ENCODE measurements at regions not wholly inside any gene's neighbourhood (a gene's known extent, or its start where the extent isn't known, plus 50 kb on each side); places are given as distances from the start of the nearest gene placed in this dataset.
A peak's percentile ranks its signal among the peaks of the same experiment; 100 is the strongest.
"Not testable (repeated sequence)": the region's sequence is repeated elsewhere in the genome, so short reads cannot be mapped to it uniquely, and the experiment has no call there.

DNA sequence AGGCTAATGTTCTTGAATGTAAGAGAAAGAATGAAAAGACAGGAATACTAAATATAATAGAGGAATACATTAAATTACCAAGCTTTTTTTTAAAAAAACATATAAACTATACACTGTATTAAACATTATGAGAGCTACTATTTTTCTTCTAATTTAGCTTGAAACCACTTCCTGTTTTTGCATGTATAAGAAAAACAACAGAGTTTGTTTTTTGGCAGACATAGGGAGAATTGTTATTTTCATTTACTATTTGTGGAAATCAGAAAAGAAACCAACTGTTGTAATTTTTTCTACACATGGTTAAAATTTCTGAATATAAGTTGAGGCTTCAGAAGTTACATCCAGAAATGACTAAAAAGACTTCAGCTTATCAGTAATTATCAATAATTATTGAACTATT lies 991.8 kb upstream of the GJE1 start:
- DNase-seq, result no peak

DNA sequence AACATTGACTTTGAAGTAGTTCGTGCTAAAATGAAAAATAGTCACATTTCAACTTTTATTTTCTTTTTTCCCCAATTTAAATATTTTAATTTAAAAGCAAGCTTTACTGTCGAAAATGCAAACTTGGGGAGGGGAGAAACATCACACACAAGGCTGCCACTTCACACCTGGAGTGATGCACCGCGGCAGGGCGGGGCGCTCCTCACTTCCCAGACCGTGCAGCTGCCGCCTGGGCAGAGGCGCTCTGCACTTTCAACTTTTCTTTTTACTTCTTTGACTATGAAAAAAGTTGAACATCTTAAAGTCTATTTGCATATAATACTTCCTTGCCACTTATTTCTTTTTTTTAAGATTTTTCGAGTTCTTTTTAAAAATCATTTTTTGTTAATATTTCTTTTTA lies 993.3 kb upstream of the GJE1 start:
- no peak for DNase-seq

- no peak for DNase-seq
These were observed 998.0 kb upstream of the GJE1 start for GRCh38 chr6:141134723-141135122.

DNA sequence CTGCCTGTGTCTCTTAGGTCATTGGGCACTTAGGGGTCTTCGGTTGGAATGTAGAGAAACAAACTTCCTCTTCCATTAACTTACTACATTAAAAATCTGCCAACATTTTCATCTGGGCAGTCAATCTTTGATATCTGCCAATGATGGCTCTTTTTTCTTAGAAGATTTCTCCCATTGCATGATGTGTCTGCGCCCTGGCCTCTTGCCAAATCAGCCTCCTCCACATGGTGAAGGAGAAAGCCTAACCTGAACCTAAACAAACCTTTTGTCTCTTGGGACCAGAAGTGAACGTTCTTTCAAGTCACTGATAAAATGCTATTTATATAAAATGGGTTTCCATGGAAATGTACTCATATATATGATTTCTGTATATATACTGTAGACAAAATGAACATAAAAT lies 998.9 kb upstream of the GJE1 start:
- DNase-seq, result no peak

DNA sequence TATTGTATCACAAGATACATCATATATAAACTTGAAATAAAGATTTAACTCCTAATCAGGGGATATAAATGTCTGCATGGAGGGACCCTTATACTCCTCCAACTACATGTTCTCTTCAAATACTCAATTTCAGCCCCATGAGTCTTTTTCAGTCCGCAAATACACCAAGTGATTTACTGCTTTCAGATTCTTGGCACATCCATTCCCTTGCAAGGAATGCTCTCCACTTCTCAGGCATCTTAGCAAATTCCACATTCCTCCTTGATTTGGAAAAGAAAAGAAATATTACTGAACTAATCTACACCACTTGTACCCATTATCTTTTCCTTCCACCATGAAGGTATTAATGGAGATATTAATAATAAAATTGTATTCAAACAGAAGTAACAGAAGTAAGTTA lies 999.4 kb upstream of the GJE1 start:
- no peak for DNase-seq

GRCh38 chr6:141131616-141132015 lies 1001.1 kb upstream of the GJE1 start:
- no peak for DNase-seq

GRCh38 chr6:141123497-141123896 lies 1009.2 kb upstream of the GJE1 start:
- no peak for DNase-seq

DNA sequence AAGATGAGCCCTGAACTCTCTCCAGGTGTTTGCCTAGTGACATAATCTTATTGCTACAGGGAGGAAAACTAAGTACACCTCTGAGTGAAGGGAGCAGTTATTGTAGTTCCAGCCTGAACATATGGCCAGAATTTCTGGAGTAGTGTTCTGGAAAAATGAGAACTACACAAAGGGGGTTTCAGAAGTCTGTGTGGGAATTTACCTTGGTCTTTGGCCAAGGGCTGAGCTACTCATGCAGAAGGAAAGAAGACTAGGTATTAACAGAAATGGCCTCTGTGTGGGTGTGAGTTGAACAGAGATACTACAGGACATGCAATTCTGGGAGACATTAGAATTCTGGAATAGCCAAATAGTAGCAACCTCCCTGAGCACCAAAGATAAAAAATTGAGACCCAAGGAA lies 1009.7 kb upstream of the GJE1 start:
- DNase-seq, result no peak

DNA sequence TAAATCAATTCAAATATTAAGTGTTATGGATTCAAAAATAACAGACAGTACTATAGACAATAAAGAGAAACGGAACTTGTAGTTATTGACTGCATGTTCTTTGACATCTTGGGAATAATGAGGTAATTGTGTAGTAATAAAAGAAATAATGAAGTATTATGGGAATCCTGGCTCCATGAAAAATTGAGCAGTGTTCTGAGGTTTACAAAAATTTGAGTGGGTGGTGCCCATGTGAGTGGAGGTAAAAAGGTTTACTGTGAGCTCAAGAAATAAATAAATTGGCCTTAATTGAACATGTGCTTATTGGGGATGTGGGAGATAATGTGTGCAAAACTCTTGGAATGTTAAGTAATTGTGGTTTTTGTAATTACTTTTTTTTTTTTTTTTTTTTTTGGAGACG lies 1013.7 kb upstream of the GJE1 start:
- no peak for DNase-seq

GRCh38 chr6:141117874-141118273 lies 1014.9 kb upstream of the GJE1 start:
- no peak for DNase-seq

GRCh38 chr6:141110481-141110880 lies 1022.2 kb upstream of the GJE1 start:
- DNase-seq, result no peak

GRCh38 chr6:141107591-141108160 lies 1025.0 kb upstream of the GJE1 start:
- peak in 1 of 5 experiments; percentile 1 for DNase-seq

- DNase-seq, result no peak
These were observed 1027.2 kb upstream of the GJE1 start for GRCh38 chr6:141105481-141105880.

- no peak for DNase-seq
These were observed 1029.5 kb upstream of the GJE1 start for GRCh38 chr6:141103246-141103645.

DNA sequence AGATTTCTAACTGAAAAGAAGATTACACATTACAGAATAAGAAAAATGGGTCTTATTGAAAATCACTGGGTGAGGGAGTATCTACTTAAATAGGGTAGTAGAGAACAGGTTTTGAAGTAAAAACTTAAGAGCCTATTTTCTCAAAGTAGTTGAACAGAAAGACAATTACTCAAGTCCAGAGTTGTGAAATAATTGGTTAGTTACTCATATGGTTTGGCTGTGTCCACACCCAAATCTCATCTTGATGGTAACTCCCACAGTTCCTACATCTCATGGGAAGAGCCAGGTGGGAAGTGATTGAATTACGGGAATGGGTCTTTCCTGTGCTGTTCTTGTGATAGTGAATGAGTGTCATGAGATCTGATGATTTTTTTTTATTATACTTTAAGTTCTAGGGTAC lies 1035.3 kb upstream of the GJE1 start:
- no peak for DNase-seq

DNA sequence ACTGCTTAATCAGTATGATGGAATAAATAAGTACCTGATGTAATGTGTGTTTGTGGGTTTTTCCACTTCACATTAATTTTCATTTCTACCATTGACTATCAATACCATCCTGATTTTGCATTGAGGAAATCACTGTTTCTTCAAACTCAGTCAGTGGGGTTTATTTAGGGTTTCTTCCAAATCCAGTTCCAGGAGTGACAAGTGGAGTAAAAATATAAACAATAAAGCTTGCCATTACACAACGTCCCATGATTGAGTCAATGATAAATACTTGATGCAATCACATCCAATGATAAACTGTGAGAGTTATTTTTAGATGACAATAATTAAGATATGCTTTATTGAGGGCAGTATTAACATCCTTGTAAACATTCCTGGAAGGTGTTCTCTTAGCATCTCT lies 1037.4 kb upstream of the GJE1 start:
- no peak for DNase-seq

- no peak for DNase-seq
These were observed 1044.6 kb upstream of the GJE1 start for GRCh38 chr6:141088171-141088570.

DNA sequence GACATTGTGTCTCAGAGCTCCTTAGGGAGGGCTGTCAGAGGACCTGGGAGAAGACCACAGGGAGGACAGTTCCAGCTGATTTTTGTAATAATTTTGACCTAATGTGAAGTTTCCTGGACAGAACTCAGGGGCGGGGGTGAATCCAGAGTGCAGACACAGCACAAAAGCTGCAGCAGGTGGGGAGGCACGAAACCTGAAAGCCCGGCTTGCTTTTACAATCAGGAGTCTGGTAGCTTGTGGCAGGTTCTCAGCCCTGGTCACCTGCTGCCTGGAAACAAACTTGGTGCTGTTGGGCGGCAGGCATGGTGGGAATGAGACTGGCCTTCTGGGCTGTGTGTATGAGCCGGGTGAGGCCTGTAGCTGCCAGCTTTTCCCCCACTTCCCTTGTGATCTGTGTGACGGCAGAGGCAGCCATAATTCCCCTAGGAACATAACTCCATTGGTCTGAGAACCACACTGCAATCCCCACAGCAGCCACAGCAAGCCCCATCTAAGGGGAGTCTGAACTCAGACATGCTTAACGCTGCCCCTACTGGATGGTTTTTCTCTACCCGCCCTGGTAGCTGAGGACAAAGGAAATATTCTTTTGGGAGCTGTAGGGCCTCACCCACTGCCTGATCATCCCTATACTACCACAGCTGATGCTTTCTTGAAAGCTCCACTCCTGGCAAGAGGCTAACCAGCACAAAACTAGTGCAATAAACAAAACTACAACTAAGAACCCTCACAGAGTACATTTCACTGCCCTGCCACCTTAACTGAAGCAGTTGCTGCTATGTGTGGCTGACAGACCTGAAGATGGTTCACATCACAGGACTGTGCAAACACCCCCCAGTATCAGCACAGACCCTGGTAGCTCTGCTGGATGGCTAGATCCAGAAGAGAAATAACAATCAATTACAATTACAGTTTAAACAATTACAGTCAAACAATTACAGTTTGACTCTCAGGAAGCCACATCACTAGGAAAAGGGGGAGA lies 1055.1 kb upstream of the GJE1 start:
- DNase-seq, result peak in 1 of 5 experiments; percentile 4

DNA sequence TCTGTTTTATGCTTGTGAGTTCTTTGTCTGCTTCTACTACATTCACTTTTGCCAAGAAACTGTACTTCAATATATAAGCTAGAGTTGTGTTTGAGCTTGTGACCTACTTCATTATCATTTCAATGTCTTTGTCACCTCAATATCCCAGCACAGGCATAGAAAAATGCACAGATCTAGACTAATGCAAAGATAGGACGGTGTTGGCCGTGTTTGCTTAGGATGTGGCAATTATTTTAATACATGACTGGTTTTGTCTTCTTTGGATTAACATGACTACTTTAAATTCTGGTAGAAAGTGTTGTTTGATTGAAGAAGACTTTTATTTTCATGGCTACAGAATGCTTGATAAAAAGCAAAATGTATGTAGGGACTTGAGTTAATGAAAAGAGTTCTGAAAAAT lies 1075.0 kb upstream of the GJE1 start:
- DNase-seq, result no peak

DNA sequence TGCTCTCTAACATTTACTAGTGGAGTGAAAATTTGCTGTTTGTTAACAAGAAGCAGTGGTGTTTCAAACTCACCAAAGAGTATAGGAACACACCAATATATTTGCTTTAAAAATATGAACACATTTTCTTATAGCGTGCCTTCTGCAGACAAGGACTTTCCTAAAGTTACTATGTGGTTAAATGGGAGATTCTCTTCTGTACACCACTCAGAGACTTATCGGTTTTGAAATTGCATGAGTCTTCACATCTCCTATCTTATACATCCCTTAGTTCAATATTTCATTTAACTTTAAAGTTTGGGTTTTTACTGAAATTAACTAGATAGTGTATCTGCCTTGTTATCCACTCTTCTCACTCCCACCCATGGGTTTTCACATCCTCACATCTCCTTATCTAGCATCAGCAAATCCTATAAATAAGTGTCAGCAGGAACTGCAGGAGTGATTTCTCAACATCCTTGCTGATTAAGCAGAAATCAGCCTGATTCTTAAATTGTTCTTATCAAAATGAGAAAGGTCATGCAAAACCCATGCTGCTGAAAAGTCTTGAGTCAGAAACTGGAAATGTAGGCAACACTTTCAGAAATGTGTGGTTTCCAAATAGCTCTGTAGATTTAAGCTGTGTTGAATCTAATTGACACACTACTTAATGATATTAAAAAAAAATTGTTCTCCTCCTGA lies 1075.6 kb upstream of the GJE1 start:
- DNase-seq, result no peak

- no peak for DNase-seq
These were observed 1082.3 kb upstream of the GJE1 start for GRCh38 chr6:141050471-141050870.

GRCh38 chr6:141048451-141048850 lies 1084.3 kb upstream of the GJE1 start:
- DNase-seq, result no peak

DNA sequence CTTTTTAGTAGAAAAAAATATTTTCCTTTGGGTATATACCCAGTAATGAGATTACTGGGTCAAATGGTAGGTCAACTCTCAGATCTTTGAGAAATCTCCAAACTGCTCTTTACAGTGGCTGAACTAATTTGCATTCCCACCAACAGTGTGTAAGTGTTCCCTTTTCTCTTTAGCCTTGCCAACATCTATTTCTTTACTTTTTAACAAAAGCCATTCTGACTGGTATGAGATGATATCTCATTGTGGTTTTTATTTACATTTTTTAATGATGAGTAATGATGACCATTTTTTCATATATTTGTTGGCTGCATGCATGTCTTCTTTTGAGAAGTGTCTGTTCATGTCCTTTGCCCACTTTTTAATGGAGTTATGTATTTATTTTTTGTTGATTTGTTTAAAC lies 1086.2 kb upstream of the GJE1 start:
- DNase-seq, result not testable (repeated sequence)

- no peak for DNase-seq
These were observed 1091.1 kb upstream of the GJE1 start for GRCh38 chr6:141041596-141042087.

Data from T-helper 2 cell (primary cell).